GM18867 (cell line): ENCODE measurements at regions not wholly inside any gene's neighbourhood (a gene's known extent, or its start where the extent isn't known, plus 50 kb on each side); places are given as distances from the start of the nearest gene placed in this dataset.
"Not testable (repeated sequence)": the region's sequence is repeated elsewhere in the genome, so short reads cannot be mapped to it uniquely, and the experiment has no call there.

Experiments used
- ATAC-seq: cut with Tn5 transposase; IDR thresholded peaks from one replicate; pipeline ENCODE4 v1.9.1; 2021; ENCODE audit warnings: mild to moderate bottlenecking, moderate library complexity; ENCODE audit not compliant: unreplicated experiment

DNA sequence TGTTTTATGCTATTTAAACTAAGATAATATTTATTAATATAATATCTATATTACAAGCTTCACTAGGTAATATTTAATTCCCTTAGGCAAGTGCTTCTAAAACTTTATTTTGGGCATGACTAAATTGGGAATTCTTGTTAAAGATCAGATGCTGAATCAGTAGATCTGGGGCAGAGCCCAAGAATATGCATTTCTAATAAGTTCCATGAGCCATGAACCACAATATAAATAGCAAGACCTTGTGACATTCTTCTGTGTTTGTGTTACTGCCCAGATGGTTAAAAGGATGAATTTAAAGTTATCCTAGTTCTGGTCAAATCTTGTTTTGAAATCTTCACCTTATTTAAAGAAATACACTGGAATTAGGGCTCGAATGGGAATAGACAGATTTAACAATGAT, 258.4 kb upstream of the CACNA2D1 start:
- no peak for ATAC-seq

DNA sequence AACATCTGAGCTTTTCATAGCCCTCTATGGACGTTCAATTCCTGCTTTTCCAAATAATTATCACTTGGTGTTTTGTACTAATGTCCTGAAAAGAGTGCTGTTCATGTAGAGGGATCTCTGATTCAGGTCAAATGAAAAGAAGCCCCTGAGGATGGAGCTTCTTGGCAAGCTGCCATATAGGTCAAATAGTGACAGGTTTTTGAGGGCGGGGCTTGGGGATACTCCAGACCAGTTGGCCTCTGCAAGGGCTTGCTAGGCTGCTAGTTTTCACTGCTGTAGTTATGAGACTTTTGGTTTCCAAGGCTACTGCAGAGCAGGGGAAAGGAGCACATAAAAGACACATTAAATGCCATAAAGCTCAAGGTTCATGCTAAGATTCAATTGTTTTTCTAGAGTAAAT, 257.2 kb upstream of the CACNA2D1 start:
- ATAC-seq: no peak

DNA sequence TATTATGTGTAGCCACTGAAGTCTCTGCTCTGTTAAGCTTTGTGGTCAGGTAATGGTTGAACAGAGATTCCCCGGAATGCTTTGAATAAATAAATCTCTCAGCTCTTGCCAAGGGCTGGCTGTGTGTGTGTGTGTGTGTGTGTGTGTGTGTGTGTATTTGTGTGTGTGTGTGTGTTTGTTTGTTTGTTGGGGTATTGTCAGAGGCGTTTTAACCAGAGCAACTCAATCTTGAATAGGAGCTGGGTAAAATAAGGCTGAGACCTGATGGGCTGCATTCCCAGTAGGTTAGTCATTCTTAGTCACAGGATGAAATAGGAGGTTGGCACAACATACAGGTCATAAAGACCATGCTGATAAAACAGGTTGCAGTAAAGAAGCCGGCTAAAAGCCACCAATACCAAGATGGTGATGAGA, 256.2 kb upstream of the CACNA2D1 start:
- no peak for ATAC-seq

DNA sequence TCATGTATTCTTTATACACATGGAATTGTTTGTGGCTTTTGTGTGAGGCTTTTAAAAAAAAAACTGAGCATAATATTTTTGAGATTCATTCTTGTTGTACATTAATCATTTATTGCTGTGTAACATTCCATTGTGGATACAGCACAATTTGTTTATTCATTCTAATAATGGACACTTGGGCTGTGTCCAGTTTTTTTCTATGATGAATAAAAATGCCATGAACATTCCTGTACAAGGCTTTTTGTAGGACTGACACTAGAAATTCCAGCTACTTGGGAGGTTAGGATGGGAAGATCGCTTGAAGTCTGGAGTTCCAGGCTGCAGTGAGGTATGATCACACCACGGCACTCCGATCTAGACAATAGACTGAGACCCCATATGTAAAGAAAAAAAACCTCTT, 254.3 kb upstream of the CACNA2D1 start:
- ATAC-seq: no peak

DNA sequence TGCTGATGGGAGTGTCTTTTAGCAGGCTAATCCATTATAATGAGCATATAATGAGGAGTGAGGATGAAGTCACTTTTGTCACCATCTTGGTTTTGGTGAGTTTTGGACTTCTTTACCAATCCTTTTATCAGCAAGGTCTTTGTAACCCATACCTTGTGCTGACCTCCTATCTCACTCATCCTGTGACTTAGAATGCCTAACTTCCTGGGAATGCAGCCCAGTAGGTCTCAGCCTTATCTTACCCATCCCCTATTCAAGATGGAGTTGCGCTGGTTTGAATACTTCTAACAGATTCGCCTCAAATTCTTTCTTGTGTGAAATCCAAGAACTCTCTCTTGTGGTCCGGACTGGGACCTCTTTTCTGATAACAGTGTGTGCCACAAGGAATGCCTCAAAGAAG, 253.1 kb upstream of the CACNA2D1 start:
- ATAC-seq: no peak

DNA sequence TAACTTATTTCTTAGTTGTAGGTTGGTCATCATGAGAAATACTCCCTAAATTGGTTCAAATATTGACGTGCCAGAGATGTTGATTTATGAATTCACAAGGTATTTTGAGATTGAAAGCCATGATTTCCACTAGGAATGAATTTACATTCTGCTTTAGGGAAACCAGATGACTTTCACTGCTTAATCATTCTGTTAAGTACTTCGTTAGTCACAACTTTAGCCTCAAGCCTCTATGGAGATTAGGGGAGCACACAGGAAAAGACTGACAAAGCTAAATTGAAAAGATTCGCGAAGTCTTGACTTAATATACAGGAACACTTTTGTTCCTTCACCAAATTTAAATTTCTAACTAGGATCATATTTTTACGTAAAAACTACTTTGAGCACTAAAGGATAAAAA, 250.4 kb upstream of the CACNA2D1 start:
- no peak for ATAC-seq

DNA sequence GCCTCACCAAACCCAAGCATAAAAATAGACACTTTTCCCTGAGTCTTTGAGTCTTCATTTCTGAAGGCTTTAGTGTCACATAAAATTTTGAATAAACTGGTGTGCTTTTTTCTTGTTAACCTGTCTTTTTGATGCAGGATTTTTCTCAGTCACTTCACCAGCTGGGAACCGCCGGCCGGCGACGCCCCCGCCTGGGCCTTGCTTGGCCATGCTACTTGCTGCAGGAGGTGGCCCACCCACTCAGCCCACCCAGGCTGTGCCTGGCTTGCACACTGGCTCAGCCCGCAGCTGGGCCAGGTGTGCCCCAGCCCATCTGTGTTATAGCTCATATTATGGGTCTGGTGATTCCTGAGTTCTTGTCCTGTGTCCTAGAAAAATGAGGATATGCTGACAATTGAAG, 247.4 kb upstream of the CACNA2D1 start:
- no peak for ATAC-seq

DNA sequence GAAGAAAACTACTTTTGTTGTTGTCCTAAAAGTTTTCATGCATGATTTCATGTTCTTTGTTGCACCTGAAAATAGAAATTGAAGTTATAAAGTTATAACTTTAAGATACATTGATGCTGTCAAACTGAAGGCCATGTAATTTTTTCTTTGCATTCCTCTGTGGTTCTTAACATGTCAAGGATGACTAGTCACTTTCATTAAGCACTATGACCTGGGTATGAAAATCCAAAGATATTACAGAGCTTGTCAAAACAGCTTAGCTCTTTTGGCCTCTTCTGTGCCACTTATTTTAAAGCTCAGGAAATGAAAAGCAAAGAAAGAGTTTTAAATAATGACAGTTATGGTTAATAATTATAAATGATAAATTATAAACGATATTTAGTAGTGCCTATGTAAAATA, 241.6 kb upstream of the CACNA2D1 start:
- ATAC-seq: no peak

DNA sequence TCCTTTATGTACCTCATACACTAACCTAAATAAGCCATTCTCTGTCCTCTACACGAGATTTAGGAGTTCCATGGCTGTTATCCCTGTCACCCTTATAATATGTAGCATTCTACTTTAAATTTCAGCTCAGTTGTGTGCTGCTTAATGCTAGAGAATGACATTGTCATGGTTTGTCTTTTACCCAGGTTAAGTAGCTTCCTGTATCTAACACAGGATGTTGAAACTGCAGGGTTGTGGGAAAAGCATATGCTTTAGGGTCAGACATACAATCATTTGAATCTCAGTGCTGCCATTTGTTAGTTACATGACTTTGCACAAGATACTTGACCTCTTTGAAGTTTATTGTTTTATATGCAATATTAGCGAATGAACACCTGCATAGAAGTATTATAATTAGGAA, 235.1 kb upstream of the CACNA2D1 start:
- no peak for ATAC-seq

DNA sequence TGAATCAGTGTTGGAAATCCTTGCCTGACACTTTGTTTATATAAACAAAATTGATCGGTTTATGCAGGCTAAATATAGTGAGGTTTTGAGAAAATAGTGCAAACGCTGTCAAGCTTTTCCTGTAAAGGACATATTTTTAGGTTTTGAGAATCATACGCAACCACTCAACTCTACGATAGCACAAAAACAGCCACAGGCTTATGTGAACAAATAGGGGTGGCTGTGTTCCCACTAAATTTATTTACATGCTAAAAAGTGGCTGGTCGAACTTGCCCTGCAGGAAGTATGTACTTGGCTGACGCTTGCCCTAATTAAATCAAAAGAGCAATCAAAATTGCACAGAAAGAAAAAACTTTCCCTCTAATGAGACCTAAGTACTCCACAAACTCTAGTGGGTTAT, 234.7 kb upstream of the CACNA2D1 start:
- no peak for ATAC-seq

DNA sequence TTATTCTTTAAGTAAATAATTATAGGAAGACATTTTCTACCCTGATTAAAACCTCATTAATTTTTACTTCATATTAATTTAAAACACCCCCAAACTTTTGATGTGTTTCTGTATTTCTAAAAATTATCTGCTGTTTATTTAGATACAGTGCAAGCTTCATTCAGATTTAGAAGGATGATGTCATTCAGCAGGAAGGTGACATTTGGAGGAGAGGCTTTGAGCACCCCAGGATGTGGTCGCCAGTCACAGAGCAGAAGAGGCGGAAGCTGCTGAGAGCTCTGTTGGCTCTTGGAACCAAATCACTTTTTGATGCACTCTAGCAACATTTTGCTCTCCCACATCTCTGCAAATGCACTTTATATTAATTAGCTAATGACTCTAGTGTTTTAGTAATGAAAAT, 233.9 kb upstream of the CACNA2D1 start:
- ATAC-seq: peak; percentile 96

DNA sequence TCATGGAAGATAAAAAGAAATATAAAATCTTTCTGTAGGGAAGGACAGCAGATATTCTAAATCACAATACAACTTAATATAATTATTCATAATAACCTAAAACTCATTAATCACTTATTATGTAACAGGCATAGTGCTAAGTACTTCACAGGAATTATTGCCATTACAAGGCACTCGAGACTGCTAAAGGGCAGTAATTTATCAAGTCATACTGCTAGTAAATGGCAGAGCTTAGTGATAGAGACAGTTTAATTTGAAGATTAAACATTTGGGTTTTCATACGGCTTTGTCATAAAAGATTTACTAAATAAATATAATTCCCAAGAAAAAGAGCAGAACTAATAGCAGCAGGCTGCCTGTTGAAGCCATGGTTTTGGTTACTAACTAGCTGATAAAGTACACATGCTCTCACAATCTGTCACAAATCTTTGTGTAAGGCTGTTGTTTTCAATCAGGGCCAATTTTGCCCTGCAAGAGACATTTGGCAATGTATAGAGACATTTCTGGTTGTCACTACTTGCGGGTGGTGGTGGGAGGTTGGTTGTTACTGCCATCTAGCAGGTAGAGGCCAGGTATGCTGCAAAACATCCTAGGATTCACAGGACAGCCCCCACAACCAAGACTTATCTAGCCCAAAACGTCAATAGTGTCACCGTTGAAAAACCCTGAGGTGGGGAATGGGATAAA, 233.3 kb upstream of the CACNA2D1 start:
- no peak for ATAC-seq

DNA sequence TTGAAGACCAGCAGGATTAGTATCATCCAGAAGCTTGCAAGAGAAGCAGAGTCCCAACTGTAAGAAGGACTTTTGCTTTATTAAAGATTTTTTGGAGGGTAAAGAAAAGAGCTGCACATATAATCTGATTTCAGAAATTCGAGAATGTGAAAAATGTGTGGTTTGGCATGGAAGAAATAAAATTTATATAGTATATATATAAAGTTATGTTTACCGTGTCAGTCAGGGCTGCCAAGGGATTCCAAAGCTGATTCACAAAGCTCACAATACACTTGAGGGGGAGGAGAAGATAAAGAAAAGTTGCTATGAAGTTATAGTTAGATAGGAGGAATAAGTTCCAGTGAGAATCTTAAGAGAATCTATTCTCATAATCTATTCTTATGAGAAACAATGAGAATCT, 231.8 kb upstream of the CACNA2D1 start:
- ATAC-seq: no peak

DNA sequence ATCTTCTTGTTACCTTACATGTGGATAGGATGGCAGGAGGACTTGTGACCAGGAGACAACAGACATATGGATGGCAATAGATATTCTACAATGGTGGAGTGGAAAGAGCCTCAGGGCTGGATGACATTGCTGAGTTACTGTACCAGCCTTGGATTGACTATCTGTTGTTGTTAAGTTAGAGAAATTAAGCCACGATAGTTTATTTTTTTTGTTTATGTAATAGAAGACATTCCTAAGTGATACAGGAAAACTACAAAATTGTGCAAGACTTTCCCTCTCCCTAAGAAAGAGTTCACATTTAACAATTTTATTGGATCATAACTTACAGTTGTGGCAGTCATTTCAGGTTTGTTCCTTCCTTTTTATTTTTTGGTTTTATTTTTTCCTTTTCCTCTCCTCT, 230.7 kb upstream of the CACNA2D1 start:
- ATAC-seq: no peak

DNA sequence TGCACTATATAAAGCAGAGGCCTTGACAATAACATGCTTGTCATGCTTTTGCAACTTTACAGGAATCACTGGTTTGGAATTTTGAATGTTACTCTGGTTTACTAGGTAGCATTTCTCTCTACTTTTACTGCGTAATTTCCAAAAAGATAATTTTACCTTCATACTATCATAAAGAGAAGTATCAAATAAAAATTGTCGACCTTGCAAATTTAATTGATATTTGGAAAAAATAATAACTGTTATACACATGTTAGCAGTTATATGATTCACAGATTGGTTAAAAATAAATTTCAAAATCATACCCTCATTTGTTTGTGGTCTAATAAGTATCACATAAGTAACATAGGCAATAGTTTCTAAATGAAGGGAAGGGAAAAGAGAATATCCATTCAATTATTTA, 228.5 kb upstream of the CACNA2D1 start:
- ATAC-seq: no peak

DNA sequence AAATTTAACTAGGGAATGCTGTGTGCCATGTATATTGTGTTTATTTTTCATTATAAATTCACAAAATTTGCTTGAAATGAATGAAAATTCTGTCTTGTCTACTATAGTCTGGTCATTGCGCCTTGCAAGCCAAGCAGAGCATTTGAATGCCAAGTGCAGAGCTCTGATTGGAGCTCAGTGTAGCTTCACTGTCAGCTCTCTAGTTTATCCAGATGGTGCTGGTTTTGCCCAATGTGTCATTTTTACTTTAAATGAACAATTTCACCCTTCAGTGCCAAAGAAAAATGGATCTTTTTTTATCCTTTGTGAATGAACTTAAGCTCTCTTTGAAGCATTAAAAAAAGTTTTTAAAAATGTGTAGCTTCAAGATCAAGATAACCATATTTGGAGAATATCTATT, 225.6 kb upstream of the CACNA2D1 start:
- ATAC-seq: no peak

DNA sequence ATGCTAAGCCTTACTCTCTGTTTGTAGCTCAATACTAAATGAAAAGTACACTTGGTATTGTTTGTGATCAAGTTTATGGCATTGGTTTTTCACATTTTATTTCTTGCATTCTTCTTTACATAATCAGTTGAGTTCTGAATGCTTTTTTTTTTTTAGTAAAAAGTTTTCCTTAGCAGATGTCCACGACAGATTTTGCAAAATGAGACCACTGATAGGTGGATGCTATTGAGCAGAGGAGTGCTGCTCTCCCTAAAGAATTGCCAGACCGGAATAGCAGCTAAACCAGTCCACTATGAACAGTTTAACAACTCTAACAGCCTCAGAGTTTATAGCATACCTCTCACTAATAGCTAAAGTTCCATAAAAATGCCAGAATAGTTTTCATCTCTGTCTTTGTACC, 225.1 kb upstream of the CACNA2D1 start:
- ATAC-seq: no peak

DNA sequence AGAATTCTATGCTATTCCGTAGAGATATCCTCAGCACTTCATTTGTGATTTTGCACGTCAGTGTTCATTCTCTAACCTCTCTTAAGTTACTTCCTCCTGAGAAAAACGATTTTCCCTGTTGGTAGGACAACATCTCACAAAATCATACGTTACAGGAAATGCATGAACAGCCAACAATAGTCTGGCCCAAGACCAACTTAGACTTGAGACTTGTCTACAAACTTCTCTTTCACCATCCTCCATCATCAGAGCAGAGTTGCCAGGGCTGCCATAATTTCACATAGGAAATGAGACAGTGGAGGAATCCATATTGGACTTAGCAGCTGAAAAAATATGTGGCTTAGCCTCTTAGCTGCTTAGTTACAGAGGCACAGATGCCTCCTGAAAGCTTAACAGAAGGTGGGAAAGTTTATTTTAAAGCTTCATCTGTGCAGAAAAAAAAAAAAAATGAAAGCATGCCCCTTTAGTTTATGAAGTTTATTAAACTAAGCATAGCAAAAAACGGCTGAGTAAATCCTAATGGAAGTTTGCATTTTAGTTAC, 222.5 kb upstream of the CACNA2D1 start:
- no peak for ATAC-seq

DNA sequence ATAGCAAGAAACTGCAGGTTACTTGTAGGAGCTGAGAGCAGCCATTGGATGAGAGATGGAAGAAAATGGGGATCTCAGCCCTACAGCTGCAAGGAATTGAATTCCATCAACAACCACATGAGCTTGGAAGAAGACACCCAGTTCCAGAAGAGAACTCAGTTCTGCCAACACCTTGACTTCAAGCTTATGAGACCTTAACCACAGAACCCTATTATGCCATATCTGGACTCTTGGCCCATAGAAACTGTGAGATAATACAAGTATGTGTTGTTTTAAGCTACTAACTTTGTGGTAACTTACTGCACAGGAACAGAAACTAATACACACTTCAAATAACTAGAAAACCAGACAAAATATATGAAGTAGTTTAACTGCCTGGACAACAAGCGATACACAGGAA, 212.4 kb upstream of the CACNA2D1 start:
- ATAC-seq: no peak

DNA sequence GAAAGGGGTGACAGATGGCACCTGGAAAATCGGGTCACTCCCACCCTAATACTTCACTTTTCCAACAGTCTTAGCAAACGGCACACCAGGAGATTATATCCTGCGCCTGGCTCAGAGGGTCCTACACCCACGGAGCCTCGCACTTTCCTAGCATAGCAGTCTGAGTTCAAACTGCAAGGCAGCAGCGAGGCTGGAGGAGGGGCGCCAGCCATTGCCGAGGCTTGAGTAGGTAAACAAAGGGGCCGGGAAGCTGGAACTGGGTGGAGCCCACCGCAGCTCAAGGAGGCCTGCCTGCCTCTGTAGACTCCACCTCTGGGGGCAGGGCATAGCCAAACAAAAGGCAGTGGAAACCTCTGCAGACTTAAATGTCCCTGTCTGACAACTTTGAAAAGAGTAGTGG, 206.5 kb upstream of the CACNA2D1 start:
- not testable (repeated sequence) for ATAC-seq

DNA sequence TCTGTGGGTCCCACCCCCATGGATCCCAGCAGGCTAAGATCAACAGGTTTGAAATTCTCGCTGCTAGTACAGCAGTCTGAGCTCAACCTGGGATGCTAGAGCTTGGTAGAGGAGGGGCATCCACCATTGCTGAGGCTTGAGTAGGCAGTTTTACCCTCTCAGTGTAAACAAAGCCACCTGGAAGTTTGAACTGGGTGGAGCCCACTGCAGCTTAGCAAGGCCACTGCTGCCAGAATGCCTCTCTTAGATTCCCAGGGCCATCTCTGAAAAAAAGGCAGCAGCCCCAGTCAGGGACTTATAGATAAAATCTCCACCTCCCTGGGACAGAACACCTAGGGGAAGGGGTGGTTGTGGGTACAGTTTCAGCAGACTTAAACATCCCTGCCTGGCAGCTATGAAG, 190.0 kb upstream of the CACNA2D1 start:
- ATAC-seq: no peak

DNA sequence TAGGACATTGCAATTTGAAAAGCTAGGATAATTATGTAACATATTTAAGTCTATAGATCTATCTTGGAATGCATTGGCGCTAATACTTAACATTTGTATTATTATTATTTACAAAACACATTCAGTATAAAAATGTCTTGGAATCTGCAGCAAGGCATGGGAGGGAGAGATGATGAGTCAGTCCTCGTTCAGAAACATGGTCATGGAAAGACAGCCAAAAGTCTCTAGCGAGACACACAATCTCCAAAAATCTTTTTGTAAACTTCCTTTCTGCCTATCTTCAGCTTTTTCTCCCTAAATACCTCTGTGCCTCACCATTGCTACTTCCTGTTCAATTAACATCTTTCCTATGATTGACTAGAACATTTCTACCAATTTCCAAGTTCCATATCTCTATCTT, 188.4 kb upstream of the CACNA2D1 start:
- no peak for ATAC-seq

DNA sequence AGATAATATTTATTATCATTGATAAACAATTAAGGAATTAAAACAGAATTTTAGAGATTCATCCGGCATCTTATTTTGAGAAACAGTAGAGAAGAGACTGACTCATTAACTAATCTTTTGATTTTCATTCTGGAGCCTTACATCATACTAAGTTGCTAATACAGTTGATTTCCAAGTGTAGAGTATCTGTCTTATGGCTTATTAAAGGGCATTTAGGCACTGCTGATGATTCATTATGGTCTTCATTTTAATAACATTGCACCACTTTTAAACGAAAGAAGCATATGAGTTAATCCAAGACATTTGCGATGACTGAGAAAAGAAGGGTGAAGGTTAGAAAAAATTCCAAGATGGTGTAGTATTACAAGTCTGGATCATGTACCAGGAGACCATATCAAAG, 186.0 kb upstream of the CACNA2D1 start:
- ATAC-seq: no peak
